OCI-LY3 (cell line): ENCODE measurements at regions not wholly inside any gene's neighbourhood (a gene's known extent, or its start where the extent isn't known, plus 50 kb on each side); places are given as distances from the start of the nearest gene placed in this dataset.
"Not testable (repeated sequence)": the region's sequence is repeated elsewhere in the genome, so short reads cannot be mapped to it uniquely, and the experiment has no call there.

Experiments
- CTCF ChIP-seq: fragments of 200-600, 300-600 bp; sonication (generic); IDR thresholded peaks from 2 replicates; pipeline ENCODE4 v1.5.1; 2014; ENCODE audit warnings: antibody characterized with exemption, low read length, low read depth
- EZH2phosphoT487 ChIP-seq: fragments of 200-600 bp; shearing (Covaris generic); IDR thresholded peaks from 2 replicates; pipeline ENCODE4 v1.6.1; 2018; ENCODE audit warnings: antibody characterized with exemption, mixed run types, low read depth

GRCh38 chr9:62804314-62804713, 1614.5 kb downstream of the SPATA31A7 start:
- TF ChIP-seq CTCF, EZH2phosphoT487: not testable (repeated sequence)
